ENCODE measurements at regions not wholly inside any gene's neighbourhood (a gene's known extent, or its start where the extent isn't known, plus 50 kb on each side); places are given as distances from the start of the nearest gene placed in this dataset.

DNA sequence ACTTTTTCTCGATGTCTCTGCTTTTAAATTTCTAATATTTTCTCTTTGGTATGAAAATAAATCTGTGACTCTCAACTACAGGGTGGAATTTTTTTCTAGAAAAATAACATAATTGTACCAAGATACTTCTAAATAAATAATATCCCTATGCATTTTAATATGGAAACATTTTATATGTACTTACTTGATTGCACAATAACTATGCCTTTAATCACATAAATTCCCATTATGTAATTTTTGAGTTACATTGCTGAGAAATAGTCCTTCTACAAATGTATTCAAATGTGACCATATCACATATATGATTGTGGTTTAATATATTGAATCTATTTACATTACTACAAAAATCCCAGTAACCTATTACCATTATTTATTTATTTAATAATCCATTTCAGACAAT, 1543.3 kb upstream of the PABPC4L start:
- no peak for DNase-seq

DNA sequence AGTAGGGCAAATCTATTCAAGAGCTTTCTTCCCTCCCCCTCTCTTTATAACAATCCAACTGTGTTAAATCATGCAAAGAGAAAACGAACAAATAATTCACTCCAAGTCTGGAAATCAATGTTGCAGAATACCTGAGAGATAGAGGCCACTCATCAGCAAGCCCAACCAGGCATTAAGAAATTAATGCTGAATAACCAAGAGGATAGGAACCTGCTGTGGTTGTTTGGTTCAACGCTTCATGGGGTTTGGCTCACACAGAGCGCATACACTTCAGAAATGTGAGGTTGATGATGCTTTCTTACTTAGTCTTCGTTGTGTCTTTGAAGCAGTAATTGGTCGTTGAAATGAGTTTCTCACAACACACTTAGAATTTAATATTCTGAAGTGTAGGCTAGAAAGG, 1540.0 kb upstream of the PABPC4L start:
- no peak for DNase-seq

DNA sequence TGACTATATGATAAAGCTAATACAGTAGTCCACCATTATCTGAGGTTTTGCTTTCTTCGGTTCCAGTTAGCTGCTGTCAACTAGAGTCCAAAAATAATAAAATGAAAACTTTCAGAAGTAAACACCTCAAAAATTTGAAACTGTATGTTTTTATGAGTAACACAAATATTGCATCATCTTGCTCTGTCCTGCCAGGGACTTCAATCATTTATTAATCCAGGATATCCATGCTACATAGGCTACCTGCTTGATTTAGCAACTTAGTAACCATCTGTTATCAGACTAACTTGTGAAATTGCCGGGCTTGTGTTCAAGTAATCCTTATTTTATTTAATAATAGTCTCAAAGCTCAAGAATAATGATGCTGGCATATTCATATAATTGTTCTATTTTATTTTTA, 1537.8 kb upstream of the PABPC4L start:
- DNase-seq = no peak

DNA sequence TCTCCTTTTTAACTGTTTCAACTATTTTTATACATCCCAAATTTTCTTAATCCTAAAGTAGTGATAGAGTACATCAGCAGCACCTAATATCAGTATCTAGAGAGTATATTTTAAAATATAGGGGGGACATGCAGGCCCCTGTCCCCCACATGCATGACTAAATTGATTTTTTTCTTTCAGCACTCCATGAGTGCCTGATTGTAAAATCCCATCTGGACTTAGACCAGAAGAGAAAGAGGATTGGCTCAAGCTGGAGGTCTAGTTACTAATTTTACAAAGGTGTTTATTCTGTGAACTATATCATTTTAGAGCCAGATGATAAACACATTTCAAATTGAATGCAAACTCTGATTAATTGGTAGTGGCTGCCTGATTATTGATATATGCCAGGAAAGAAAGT, 1533.9 kb upstream of the PABPC4L start:
- no peak for DNase-seq

DNA sequence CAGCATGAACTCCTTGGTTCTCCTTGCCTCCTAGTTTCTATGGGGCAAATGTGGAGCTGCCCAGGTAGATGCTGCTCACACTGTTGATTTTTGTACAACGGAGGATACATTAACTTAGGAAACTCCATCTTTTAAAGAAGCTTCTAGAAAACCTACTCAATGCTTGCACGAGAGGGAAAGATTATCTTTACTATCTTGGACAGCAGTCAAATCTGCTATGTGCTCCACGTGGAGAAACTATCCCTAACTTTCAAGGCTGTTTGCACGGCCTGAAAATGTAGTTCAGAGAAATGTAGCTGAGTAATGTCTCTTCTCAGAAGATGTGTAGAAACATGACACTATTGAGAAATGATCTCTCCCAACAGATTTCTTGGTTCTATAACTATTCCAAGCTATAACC, 1530.9 kb upstream of the PABPC4L start:
- no peak for DNase-seq

DNA sequence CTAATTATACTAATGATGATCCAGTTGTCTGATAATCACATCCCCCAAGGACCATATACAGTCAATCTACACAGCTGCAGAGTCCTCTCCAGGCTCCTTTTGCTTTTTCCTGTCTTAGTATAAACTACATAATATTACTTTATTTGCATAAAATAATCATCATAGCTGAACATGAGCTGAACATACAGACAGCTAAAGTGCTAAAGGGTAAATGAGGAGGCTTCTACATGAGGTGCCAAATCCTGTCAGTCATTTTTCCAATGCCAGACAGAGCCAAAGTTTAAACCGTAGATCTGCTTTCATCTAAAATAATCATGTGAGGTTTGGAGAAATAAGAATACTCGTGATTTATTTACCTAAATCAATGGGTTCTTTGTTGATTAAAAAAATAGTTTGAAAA, 1530.1 kb upstream of the PABPC4L start:
- no peak for DNase-seq

DNA sequence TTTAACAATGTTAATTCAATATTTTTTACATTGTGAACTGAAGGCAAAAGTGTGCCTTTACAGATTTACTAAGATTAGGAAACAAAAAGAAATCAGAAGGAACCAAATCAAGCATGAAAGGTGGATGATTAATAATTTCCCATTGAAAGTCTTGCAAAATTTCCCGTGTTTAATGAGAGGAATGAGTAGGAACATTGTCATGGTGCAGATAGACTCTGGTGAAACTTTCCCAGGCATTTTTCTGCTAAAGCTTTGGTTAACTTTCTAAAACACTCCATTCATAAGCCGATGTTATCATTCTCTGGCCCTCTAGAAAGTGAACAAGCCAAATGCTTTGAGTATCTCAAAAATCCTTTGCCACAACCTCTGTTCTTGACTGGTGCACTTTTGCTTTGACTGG, 1522.8 kb upstream of the PABPC4L start:
- no peak for DNase-seq

DNA sequence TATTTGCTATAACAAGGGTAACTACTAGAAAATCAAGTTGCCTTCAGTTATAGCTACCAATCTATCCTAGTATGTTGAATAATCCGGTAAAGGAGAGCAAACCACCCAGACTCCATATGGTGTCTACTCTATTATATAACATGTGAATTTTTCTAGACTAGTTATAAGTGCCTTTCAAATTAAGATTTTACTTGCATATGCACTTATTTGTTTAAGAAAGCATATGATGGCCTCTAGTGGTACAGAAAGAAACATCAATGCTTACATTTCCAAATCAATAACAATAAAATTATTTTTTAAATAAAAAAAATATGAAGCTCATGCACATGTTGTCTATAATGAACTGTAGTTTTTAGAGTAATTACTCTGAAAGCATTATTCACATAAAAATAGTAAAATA, 1516.4 kb upstream of the PABPC4L start:
- DNase-seq = no peak

DNA sequence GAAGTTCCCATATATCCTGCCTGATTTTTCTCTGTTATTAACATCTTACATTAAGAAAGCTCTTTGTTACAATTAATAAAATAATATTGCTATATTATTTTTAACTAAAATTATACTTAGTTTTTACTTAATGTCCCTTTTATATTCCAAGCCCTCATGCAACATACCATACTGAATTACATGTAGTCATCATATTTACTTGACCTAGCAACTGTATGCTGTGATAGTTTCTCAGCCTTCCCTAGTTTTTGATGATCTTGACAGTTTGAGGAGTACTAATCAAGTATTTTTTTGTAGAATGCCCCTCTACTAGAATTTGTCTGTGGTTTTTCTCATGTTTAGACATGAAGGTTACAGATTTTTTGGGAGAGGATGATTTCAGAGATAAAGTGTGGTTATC, 1503.8 kb upstream of the PABPC4L start:
- DNase-seq = no peak

DNA sequence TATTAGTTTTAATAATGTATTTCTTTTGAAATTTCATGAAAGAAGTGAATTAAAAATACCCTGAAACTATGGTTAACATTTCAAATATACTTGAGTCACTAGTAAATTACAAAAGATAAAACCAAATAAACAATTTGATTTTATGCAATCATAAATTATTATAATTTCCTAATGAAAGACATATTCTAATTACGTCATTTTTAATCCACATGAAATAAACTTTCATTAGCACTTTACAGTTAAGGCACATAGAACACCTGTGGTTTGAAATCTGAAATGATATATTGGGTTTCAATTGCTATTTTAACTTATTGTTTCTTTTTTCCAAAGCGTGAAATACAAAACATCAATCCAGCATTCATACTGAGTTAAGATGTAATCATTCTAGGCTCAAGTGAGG, 1492.5 kb upstream of the PABPC4L start:
- no peak for DNase-seq

DNA sequence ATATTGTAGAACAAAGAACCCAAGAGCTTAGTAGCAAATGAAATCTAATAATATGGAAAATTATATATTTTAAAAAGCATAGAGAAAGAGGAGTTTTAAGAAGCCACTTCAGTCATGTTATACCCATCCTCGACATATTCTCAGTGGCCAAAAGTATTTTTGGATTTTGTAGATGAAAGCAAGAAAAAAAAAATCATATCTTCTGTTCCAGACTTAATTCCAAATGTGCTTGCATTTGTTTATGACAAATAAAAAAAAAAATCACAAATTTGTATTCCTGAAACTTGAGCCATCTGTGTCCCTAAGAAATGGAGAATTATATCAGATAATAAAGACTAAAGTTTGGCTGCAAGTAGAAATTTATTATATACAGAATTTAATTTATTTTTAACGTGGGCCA, 1482.4 kb upstream of the PABPC4L start:
- DNase-seq = no peak

DNA sequence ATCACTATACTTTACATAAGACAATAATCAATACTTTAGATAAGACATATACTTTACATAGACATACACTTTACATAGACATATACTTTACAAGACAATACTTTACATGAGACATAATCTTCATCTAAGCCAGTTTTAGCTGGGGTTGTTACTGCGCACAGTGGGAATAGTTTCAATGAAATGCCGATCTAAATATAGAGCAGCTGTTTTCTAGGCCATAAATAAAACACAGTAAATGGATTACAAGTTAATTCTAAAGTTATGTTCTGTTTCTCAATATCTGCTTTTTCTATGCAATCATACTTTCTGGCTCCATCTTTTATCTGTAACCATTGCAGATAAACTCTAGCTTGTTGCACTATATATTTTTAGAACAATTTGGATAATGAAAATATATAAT, 1470.6 kb upstream of the PABPC4L start:
- DNase-seq = no peak

DNA sequence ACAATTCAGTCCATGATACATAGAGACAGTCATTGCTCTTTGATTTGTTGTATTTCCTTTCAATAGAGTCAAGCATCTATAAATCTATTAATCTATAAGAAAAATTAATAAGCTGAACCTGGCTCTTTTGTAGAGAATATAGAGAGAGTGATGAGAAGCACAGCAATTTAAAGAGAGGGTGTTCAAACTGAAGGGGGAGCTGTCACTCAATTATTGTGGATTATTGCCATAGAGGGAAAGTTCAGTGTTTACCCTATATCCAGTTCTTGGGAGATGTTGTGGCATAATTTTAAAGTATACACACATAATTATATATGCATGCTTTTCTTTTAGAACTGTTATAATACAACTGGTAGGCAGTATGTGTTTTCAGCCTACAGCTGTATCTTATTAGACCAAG, 1469.0 kb upstream of the PABPC4L start:
- DNase-seq = no peak
